ENCODE measurements at regions not wholly inside any gene's neighbourhood (a gene's known extent, or its start where the extent isn't known, plus 50 kb on each side); places are given as distances from the start of the nearest gene placed in this dataset.
"Not testable (repeated sequence)": the region's sequence is repeated elsewhere in the genome, so short reads cannot be mapped to it uniquely, and the experiment has no call there.

- not testable (repeated sequence) for TF ChIP-seq SUZ12 (IDR thresholded peaks at IDR 0.05; ENCODE audit: extremely low read depth, insufficient read depth, insufficient read length); YY1 (IDR thresholded peaks at IDR 0.05; ENCODE audit: insufficient read depth, insufficient read length); ZNF274 (IDR thresholded peaks at IDR 0.05; ENCODE audit: low read depth, low read length)
Observed at GRCh38 chr1:223046463-223046862, 96.6 kb downstream of the TLR5 start.
